ENCODE measurements at regions not wholly inside any gene's neighbourhood (a gene's known extent, or its start where the extent isn't known, plus 50 kb on each side); places are given as distances from the start of the nearest gene placed in this dataset.

GRCh38 chr20:7136886-7137285, 369.4 kb downstream of the BMP2 start:
- no peak for DNase-seq (ENCODE audit: low spot score)
- no peak overlapping the region for H3K9ac ChIP-seq (ENCODE audit: low read depth in 1 of 2, low read length in 2 of 2)
- WGBS, result 94% methylated on average over 1 of the region's 1 CpG
- no peaks in the 10 kb centered on the region for H3K36me3 ChIP-seq (ENCODE audit: control insufficient read depth in 4 of 4, insufficient read depth in 3 of 4, low read depth in 1 of 4, low read length in 3 of 4)
- no peaks in the 10 kb centered on the region for H3K4me1 ChIP-seq (ENCODE audit: control insufficient read depth in 4 of 4, insufficient read depth in 4 of 4, low read length in 3 of 4)
- no peaks in the 10 kb centered on the region for H3K27me3 ChIP-seq (ENCODE audit: control insufficient read depth in 4 of 4, insufficient read depth in 4 of 4, low read length in 3 of 4)
- TF ChIP-seq NR2F2 (IDR thresholded peaks at IDR 0.05) (no peak), HNF4A (conservative IDR thresholded peaks at IDR 0.05) (no peak), FOXA1 (IDR thresholded peaks at IDR 0.05) (no peak), MAX (IDR thresholded peaks at IDR 0.05) (no peak), ATF3 (IDR thresholded peaks at IDR 0.05) (no peak), HNF4G (IDR thresholded peaks at IDR 0.05) (no peak), FOXA2 (IDR thresholded peaks at IDR 0.05) (no peak), YY1 (IDR thresholded peaks at IDR 0.05) (no peak), SP1 (IDR thresholded peaks at IDR 0.05) (no peak), RAD21 (IDR thresholded peaks at IDR 0.05) (no peak), RXRA (IDR thresholded peaks at IDR 0.05) (no peak), EGR1 (IDR thresholded peaks at IDR 0.05; ENCODE audit: low read depth in 2 of 2) (no peak), GABPA (IDR thresholded peaks at IDR 0.05 in 1 of 2, conservative IDR thresholded peaks at IDR 0.05 in 1 of 2) (no peak), TAF1 (conservative IDR thresholded peaks at IDR 0.05) (no peak), JUND (IDR thresholded peaks at IDR 0.05) (no peak)
- TF ChIP-seq, protein P1, sequence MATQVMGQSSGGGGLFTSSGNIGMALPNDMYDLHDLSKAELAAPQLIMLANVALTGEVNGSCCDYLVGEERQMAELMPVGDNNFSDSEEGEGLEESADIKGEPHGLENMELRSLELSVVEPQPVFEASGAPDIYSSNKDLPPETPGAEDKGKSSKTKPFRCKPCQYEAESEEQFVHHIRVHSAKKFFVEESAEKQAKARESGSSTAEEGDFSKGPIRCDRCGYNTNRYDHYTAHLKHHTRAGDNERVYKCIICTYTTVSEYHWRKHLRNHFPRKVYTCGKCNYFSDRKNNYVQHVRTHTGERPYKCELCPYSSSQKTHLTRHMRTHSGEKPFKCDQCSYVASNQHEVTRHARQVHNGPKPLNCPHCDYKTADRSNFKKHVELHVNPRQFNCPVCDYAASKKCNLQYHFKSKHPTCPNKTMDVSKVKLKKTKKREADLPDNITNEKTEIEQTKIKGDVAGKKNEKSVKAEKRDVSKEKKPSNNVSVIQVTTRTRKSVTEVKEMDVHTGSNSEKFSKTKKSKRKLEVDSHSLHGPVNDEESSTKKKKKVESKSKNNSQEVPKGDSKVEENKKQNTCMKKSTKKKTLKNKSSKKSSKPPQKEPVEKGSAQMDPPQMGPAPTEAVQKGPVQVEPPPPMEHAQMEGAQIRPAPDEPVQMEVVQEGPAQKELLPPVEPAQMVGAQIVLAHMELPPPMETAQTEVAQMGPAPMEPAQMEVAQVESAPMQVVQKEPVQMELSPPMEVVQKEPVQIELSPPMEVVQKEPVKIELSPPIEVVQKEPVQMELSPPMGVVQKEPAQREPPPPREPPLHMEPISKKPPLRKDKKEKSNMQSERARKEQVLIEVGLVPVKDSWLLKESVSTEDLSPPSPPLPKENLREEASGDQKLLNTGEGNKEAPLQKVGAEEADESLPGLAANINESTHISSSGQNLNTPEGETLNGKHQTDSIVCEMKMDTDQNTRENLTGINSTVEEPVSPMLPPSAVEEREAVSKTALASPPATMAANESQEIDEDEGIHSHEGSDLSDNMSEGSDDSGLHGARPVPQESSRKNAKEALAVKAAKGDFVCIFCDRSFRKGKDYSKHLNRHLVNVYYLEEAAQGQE (IDR thresholded peaks at IDR 0.05), result no peak
- TF ChIP-seq, protein P2, sequence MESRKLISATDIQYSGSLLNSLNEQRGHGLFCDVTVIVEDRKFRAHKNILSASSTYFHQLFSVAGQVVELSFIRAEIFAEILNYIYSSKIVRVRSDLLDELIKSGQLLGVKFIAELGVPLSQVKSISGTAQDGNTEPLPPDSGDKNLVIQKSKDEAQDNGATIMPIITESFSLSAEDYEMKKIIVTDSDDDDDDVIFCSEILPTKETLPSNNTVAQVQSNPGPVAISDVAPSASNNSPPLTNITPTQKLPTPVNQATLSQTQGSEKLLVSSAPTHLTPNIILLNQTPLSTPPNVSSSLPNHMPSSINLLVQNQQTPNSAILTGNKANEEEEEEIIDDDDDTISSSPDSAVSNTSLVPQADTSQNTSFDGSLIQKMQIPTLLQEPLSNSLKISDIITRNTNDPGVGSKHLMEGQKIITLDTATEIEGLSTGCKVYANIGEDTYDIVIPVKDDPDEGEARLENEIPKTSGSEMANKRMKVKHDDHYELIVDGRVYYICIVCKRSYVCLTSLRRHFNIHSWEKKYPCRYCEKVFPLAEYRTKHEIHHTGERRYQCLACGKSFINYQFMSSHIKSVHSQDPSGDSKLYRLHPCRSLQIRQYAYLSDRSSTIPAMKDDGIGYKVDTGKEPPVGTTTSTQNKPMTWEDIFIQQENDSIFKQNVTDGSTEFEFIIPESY (IDR thresholded peaks at IDR 0.05), result no peak
- TF ChIP-seq, protein P3, sequence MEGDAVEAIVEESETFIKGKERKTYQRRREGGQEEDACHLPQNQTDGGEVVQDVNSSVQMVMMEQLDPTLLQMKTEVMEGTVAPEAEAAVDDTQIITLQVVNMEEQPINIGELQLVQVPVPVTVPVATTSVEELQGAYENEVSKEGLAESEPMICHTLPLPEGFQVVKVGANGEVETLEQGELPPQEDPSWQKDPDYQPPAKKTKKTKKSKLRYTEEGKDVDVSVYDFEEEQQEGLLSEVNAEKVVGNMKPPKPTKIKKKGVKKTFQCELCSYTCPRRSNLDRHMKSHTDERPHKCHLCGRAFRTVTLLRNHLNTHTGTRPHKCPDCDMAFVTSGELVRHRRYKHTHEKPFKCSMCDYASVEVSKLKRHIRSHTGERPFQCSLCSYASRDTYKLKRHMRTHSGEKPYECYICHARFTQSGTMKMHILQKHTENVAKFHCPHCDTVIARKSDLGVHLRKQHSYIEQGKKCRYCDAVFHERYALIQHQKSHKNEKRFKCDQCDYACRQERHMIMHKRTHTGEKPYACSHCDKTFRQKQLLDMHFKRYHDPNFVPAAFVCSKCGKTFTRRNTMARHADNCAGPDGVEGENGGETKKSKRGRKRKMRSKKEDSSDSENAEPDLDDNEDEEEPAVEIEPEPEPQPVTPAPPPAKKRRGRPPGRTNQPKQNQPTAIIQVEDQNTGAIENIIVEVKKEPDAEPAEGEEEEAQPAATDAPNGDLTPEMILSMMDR (IDR thresholded peaks at IDR 0.05; ENCODE audit: low read depth, low read length, missing input control), result no peak
- H3K9me3 ChIP-seq (ENCODE audit: control insufficient read depth in 4 of 4, low read length in 3 of 4), result no peaks in the 10 kb centered on the region
- no peak overlapping the region for H3K4me3 ChIP-seq (ENCODE audit: low read depth in 1 of 3, low read length in 3 of 3)
- no peak overlapping the region for H3K27ac ChIP-seq (ENCODE audit: low read depth in 1 of 2, low read length in 2 of 2)

All from liver (tissue), 8 donors.